Colonic mucosa (tissue), 4 donors: ENCODE measurements at regions not wholly inside any gene's neighbourhood (a gene's known extent, or its start where the extent isn't known, plus 50 kb on each side); places are given as distances from the start of the nearest gene placed in this dataset.

Source experiments
- DNase-seq: peaks from one replicate; pipeline ENCODE4 v3.0.0-alpha.2; 2020
- H3K27ac ChIP-seq: fragments of 200-600 bp; one replicate; pipeline ENCODE4 v1.8.0; 2021
- H3K27me3 ChIP-seq: fragments of 200-600 bp; one replicate; pipeline ENCODE4 v1.8.0; 2021
- H3K36me3 ChIP-seq: fragments of 200-600 bp; one replicate; pipeline ENCODE4 v1.8.0; 2021
- H3K4me1 ChIP-seq: fragments of 200-600 bp; one replicate; pipeline ENCODE4 v1.8.0; 2021; ENCODE audit warnings: mild to moderate bottlenecking
- H3K4me3 ChIP-seq: fragments of 200-600 bp; one replicate; pipeline ENCODE4 v1.8.0; 2021
- H3K9ac ChIP-seq, 2 donors: one replicate each; pipeline ENCODE4 v1.7.0; 2013; ENCODE audit warnings: control low read depth in 2 of 2, low read depth in 2 of 2, low read length in 2 of 2
- H3K9me3 ChIP-seq: fragments of 200-600 bp; one replicate; pipeline ENCODE4 v1.8.0; 2021
- intact Hi-C: fragments of 100-400 bp; cut with DNase I; formaldehyde crosslinking; loops from one replicate; pipeline ENCODE4 v1.14.1; 2022
- TF ChIP-seq, protein P1 (sequence below): fragments of 200-600 bp; IDR thresholded peaks from one replicate; pipeline ENCODE4 v1.8.0; 2022; ENCODE audit warnings: antibody characterized with exemption, mild to moderate bottlenecking
- donor health status: healthy.
- donor health status: DM: no; HTN: no; CAD: no.
- donor health status: DM: no; HTN: no; CAD: no.

GRCh38 chr3:146928421-146929059 lies 323.4 kb upstream of the PLSCR5 start:
- Histone ChIP-seq H3K9me3 (no peaks in the 10 kb centered on the region), H3K27ac (no peak overlapping the region), H3K27me3 (no peaks in the 10 kb centered on the region), H3K4me1 (no peaks in the 10 kb centered on the region), H3K9ac (no peak overlapping the region), H3K36me3 (no peaks in the 10 kb centered on the region), H3K4me3 (no peak overlapping the region)
- intact Hi-C loops: no loop called here
- TF ChIP-seq, protein P1, sequence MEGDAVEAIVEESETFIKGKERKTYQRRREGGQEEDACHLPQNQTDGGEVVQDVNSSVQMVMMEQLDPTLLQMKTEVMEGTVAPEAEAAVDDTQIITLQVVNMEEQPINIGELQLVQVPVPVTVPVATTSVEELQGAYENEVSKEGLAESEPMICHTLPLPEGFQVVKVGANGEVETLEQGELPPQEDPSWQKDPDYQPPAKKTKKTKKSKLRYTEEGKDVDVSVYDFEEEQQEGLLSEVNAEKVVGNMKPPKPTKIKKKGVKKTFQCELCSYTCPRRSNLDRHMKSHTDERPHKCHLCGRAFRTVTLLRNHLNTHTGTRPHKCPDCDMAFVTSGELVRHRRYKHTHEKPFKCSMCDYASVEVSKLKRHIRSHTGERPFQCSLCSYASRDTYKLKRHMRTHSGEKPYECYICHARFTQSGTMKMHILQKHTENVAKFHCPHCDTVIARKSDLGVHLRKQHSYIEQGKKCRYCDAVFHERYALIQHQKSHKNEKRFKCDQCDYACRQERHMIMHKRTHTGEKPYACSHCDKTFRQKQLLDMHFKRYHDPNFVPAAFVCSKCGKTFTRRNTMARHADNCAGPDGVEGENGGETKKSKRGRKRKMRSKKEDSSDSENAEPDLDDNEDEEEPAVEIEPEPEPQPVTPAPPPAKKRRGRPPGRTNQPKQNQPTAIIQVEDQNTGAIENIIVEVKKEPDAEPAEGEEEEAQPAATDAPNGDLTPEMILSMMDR: no peak
- no peak for DNase-seq

DNA sequence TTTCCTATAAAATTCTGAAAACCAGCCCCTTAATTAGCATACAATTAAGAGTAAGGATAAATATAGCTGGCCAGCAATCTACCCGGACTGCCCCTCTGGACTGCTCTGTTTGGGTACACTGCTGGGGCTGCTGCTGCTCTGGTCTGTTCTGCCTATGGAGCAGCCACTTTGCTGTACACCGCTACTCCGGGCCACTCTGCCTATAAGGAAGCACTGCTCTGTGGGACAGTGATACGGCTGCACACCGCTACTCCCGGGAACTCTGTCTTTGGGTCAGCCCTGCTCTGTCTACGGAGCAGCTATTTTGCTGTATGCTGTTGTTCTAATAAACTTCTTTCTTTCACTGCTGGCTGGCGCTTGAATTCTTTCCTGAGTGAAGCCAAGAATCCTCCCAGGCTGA lies 316.5 kb upstream of the PLSCR5 start:
- TF ChIP-seq, protein P1: no peak

DNA sequence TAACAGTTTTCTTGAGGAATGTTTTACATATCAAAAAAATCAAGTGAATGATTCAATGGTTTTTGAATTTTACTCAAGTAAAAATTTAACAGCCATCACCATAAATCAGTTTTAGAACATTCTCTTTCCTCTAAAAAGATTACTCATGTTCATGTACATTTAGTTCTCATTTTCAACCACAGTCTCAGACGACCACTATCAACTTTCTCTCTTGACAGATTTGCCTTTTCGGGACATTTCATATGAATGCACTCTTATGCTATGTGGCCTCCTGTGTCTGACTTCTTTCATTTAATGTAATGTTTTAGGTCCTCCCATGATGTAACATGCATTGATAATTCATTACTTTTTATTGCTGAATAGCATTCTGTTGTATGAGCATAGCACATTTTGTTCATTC lies 309.3 kb upstream of the PLSCR5 start:
- Histone ChIP-seq H3K27me3 (no peaks in the 10 kb centered on the region), H3K4me3 (no peak overlapping the region), H3K4me1 (no peaks in the 10 kb centered on the region), H3K36me3 (no peaks in the 10 kb centered on the region), H3K9ac (no peak overlapping the region), H3K9me3 (no peaks in the 10 kb centered on the region), H3K27ac (no peak overlapping the region)
- intact Hi-C loops: no loop called here
- no peak for DNase-seq
- TF ChIP-seq, protein P1: no peak

More for the DNA sequence above, 316.5 kb upstream of the PLSCR5 start:
- intact Hi-C loops: no loop called here
- no peak overlapping the region for H3K9ac ChIP-seq
- H3K4me1 ChIP-seq: no peaks in the 10 kb centered on the region
- H3K27ac ChIP-seq: no peak overlapping the region
- DNase-seq: no peak
- no peak overlapping the region for H3K4me3 ChIP-seq
- no peaks in the 10 kb centered on the region for H3K27me3 ChIP-seq
- H3K9me3 ChIP-seq: no peaks in the 10 kb centered on the region
- H3K36me3 ChIP-seq: no peaks in the 10 kb centered on the region

- Histone ChIP-seq H3K9me3 (no peaks in the 10 kb centered on the region), H3K27me3 (no peaks in the 10 kb centered on the region), H3K27ac (no peak overlapping the region), H3K36me3 (no peaks in the 10 kb centered on the region), H3K4me1 (no peaks in the 10 kb centered on the region), H3K4me3 (no peak overlapping the region), H3K9ac (no peak overlapping the region)
- TF ChIP-seq, protein P1: no peak
- DNase-seq: no peak
- intact Hi-C loops: no loop called here
Measured at GRCh38 chr3:146912241-146913015, 307.3 kb upstream of the PLSCR5 start.

DNA sequence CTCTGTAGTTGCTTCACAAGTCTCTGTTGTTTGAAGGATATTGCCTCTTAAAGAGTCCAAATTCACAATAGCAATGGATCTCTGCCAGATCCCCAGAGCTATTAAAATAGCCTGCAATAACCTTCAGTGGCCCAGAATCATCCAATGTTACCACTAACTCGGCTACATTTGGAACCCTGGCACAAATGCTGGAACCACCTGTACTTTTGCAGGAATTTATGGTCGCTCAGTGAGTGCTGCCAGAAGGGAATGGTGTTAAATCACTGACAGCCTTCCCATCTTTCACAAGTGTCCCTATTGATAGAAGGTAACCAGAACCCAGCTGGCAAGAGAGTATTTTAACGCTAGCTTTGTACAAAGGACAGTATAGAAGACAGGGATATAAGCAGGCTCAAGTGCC lies 298.8 kb upstream of the PLSCR5 start:
- intact Hi-C loops: no loop called here
- H3K4me3 ChIP-seq: no peak overlapping the region
- H3K27ac ChIP-seq: no peak overlapping the region
- no peak for DNase-seq
- H3K9ac ChIP-seq: no peak overlapping the region
- no peaks in the 10 kb centered on the region for H3K27me3 ChIP-seq
- H3K9me3 ChIP-seq: no peaks in the 10 kb centered on the region
- no peaks in the 10 kb centered on the region for H3K4me1 ChIP-seq
- H3K36me3 ChIP-seq: no peaks in the 10 kb centered on the region
- TF ChIP-seq, protein P1: no peak
